H1 (cell line): ENCODE measurements at regions not wholly inside any gene's neighbourhood (a gene's known extent, or its start where the extent isn't known, plus 50 kb on each side); places are given as distances from the start of the nearest gene placed in this dataset.

Experiments used
- CTCF ChIA-PET: fragments of 300-600 bp; sonication (Branson Sonifier 250); formaldehyde crosslinking; loops from one replicate; lab custom pipeline; 2021; ENCODE audit not compliant: partially characterized antibody; lab: Charles Lee
- POLR2A ChIA-PET: fragments of 300-600 bp; sonication (Branson Sonifier 250); formaldehyde crosslinking; loops from one replicate; lab custom pipeline; 2021; ENCODE audit warnings: inconsistent platforms; ENCODE audit not compliant: partially characterized antibody; lab: Charles Lee
- DNase-seq, 2 experiments: peaks; one replicate each; pipeline versions ENCODE4 v3.0.0 to v3.0.0-alpha.2; 2010 to 2022; ENCODE audit warnings: low spot score in 2 of 2, low read depth in 1 of 2, mixed read lengths in 1 of 2
- FAIRE-seq: peaks from 2 replicates; lab custom pipeline; 2011; peaks lifted over from hg19 to GRCh38; lab: Jason Lieb, UNC
- H2AFZ ChIP-seq: 2 replicates; pipeline ENCODE4 v1.8.1; 2012; ENCODE audit warnings: low read length, inconsistent platforms
- H2AK5ac ChIP-seq: 2 replicates; pipeline ENCODE4 v1.6.1; 2013; ENCODE audit warnings: low read depth, low read length
- H2BK120ac ChIP-seq: replicated peaks from 2 replicates; pipeline ENCODE3; 2013; ENCODE audit warnings: low read depth, low read length, inconsistent platforms
- H2BK12ac ChIP-seq: 2 replicates; pipeline ENCODE4 v1.6.1; 2013; ENCODE audit warnings: low read depth, low read length
- H2BK15ac ChIP-seq: 2 replicates; pipeline ENCODE4 v1.6.1; 2013; ENCODE audit warnings: low read length
- H2BK20ac ChIP-seq: 2 replicates; pipeline ENCODE4 v1.6.1; 2013; ENCODE audit warnings: low read length
- H2BK5ac ChIP-seq: 2 replicates; pipeline ENCODE4 v1.6.1; 2013; ENCODE audit warnings: low read depth, low read length
- H3K14ac ChIP-seq: 2 replicates; pipeline ENCODE4 v1.6.1; 2013; ENCODE audit warnings: inconsistent platforms; ENCODE audit not compliant: insufficient read length
- H3K18ac ChIP-seq: 2 replicates; pipeline ENCODE4 v1.6.1; 2013; ENCODE audit warnings: low read length; ENCODE audit errors: extremely low read depth
- H3K23ac ChIP-seq: 2 replicates; pipeline ENCODE4 v1.6.1; 2013; ENCODE audit warnings: inconsistent platforms; ENCODE audit not compliant: insufficient read length
- H3K23me2 ChIP-seq: 2 replicates; pipeline ENCODE4 v1.6.1; 2013; ENCODE audit warnings: low read depth, low read length
- H3K27ac ChIP-seq: 2 replicates; pipeline ENCODE4 v1.6.1; 2011; ENCODE audit warnings: low read depth, low read length, inconsistent platforms
- H3K27me3 ChIP-seq, 4 experiments: replicated peaks in 1 of 4; 1 replicate in 1 of 4; 2 replicates in 3 of 4; pipeline versions ENCODE4 v1.6.1 to v1.8.1; 2011 to 2013; ENCODE audit warnings: low read length in 3 of 4, mild to moderate bottlenecking in 3 of 4, inconsistent platforms in 2 of 4, mixed read lengths in 2 of 4, moderate library complexity in 1 of 4; ENCODE audit not compliant: control insufficient read depth in 3 of 4, insufficient read depth in 3 of 4; ENCODE audit errors: extremely low read depth in 1 of 4
- H3K36me3 ChIP-seq, 4 experiments: 2 replicates each; pipeline versions ENCODE4 v1.6.1 to v1.8.1; 2011 to 2013; ENCODE audit warnings: mild to moderate bottlenecking in 4 of 4, low read length in 3 of 4, moderate library complexity in 2 of 4, control low read depth in 1 of 4, inconsistent platforms in 1 of 4; ENCODE audit not compliant: insufficient read depth in 4 of 4, control insufficient read depth in 2 of 4
- H3K4ac ChIP-seq: replicated peaks from 2 replicates; pipeline ENCODE3; 2013; ENCODE audit warnings: low read length, low read depth, mixed read lengths, inconsistent platforms; ENCODE audit not compliant: insufficient read length
- H3K4me1 ChIP-seq, 4 experiments: replicated peaks in 1 of 4; 1 replicate in 1 of 4; 2 replicates in 3 of 4; pipeline versions ENCODE4 v1.6.1 to v1.8.1; 2011 to 2013; ENCODE audit warnings: low read length in 3 of 4, inconsistent platforms in 2 of 4, mixed read lengths in 1 of 4; ENCODE audit not compliant: insufficient read depth in 4 of 4, control insufficient read depth in 3 of 4
- H3K4me2 ChIP-seq, 2 experiments: 2 replicates each; pipeline versions ENCODE4 v1.6.1 to v1.8.1; 2011 to 2013; ENCODE audit warnings: low read depth in 2 of 2, low read length in 2 of 2, control low read depth in 1 of 2, inconsistent platforms in 1 of 2, mild to moderate bottlenecking in 1 of 2; ENCODE audit not compliant: insufficient read depth in 1 of 2
- H3K4me3 ChIP-seq, 4 experiments: fragments of 200-600, 300-600 bp in 1 of 4; sonication (generic), shearing (Covaris generic), sonication (Bioruptor Twin) in 1 of 4; 2 replicates each; pipeline versions ENCODE4 v1.5.1 to v1.8.1; 2011 to 2016; ENCODE audit warnings: low read length in 4 of 4, low read depth in 3 of 4, control low read depth in 2 of 4, inconsistent platforms in 2 of 4, mild to moderate bottlenecking in 2 of 4, mixed read lengths in 1 of 4, moderate library complexity in 1 of 4; ENCODE audit not compliant: insufficient read depth in 2 of 4; ENCODE audit errors: extremely low read depth in 1 of 4
- H3K56ac ChIP-seq: replicated peaks from 2 replicates; pipeline ENCODE3; 2013; ENCODE audit warnings: low read depth, mild to moderate bottlenecking, mixed read lengths, low read length, inconsistent platforms; ENCODE audit not compliant: insufficient read length
- H3K79me1 ChIP-seq: 2 replicates; pipeline ENCODE4 v1.6.1; 2013; ENCODE audit warnings: low read depth, low read length, control low read depth
- H3K79me2 ChIP-seq, 2 experiments: 2 replicates each; pipeline versions ENCODE4 v1.6.1 to v1.8.1; 2012 to 2013; ENCODE audit warnings: low read length in 2 of 2, mild to moderate bottlenecking in 2 of 2, inconsistent platforms in 1 of 2; ENCODE audit not compliant: insufficient read depth in 2 of 2, control insufficient read depth in 1 of 2
- H3K9ac ChIP-seq, 4 experiments: replicated peaks in 1 of 4; 1 replicate in 1 of 4; 2 replicates in 3 of 4; pipeline versions ENCODE4 v1.6.1 to v1.8.1; 2011 to 2013; ENCODE audit warnings: low read depth in 3 of 4, low read length in 3 of 4, control low read depth in 2 of 4, mild to moderate bottlenecking in 2 of 4, moderate library complexity in 2 of 4, inconsistent platforms in 1 of 4; ENCODE audit errors: extremely low read depth in 1 of 4
- H3K9me3 ChIP-seq, 2 experiments: 2 replicates each; pipeline versions ENCODE4 v1.6.1 to v1.8.1; 2012 to 2013; ENCODE audit warnings: mild to moderate bottlenecking in 2 of 2, moderate library complexity in 2 of 2, control low read depth in 1 of 2, inconsistent platforms in 1 of 2, low read depth in 1 of 2, low read length in 1 of 2, mixed read lengths in 1 of 2; ENCODE audit not compliant: insufficient read depth in 2 of 2
- H4K20me1 ChIP-seq, 2 experiments: replicated peaks in 1 of 2; 2 replicates each; pipeline versions ENCODE3 to v1.8.1; 2011 to 2013; ENCODE audit warnings: inconsistent platforms in 2 of 2, low read length in 2 of 2, mild to moderate bottlenecking in 1 of 2; ENCODE audit not compliant: insufficient read depth in 2 of 2, control insufficient read depth in 1 of 2
- H4K5ac ChIP-seq: 2 replicates; pipeline ENCODE4 v1.6.1; 2013; ENCODE audit warnings: low read length, low read depth, mixed read lengths, inconsistent platforms; ENCODE audit not compliant: insufficient read length
- H4K8ac ChIP-seq: 2 replicates; pipeline ENCODE4 v1.8.0; 2013; ENCODE audit warnings: mild to moderate bottlenecking, moderate library complexity, low read length, inconsistent platforms; ENCODE audit not compliant: insufficient read depth; ENCODE audit errors: extremely low read depth
- H4K91ac ChIP-seq: replicated peaks from 2 replicates; pipeline ENCODE3; 2013; ENCODE audit warnings: low read length, mixed read lengths, inconsistent platforms; ENCODE audit not compliant: insufficient read length
- KDM4A ChIP-seq: IDR thresholded peaks from one replicate; pipeline ENCODE4 v1.7.1; 2012; ENCODE audit warnings: low read depth, mild to moderate bottlenecking, moderate library complexity, low read length, inconsistent platforms; ENCODE audit not compliant: severe bottlenecking
- KDM5A ChIP-seq: fragments of 200-600 bp; IDR thresholded peaks from 2 replicates; pipeline ENCODE4 v1.7.1; 2012; ENCODE audit warnings: mild to moderate bottlenecking, low read length, inconsistent platforms, mixed read lengths
- POLR2AphosphoS5 ChIP-seq: IDR thresholded peaks from 2 replicates; pipeline ENCODE4 v1.6.1; 2011; ENCODE audit warnings: low read depth, low read length
- SIX5 ChIP-seq: IDR thresholded peaks from 2 replicates; pipeline ENCODE4 v1.6.1; 2011; ENCODE audit warnings: mild to moderate bottlenecking, low read depth, low read length
- SP4 ChIP-seq: IDR thresholded peaks from 2 replicates; pipeline ENCODE4 v1.6.1; 2012; ENCODE audit warnings: low read length, inconsistent platforms
- TAF1 ChIP-seq: IDR thresholded peaks from 2 replicates; pipeline ENCODE4 v1.6.1; 2011; ENCODE audit warnings: mild to moderate bottlenecking, low read depth, low read length
- WGBS, 2 experiments: shearing (Covaris generic) in 1 of 2; methylation state at CpG; one replicate each; pipeline versions ENCODE4 v1.1.6 to v1.1.7; 2013 to 2015; ENCODE audit warnings: low lambda C conversion rate in 2 of 2, mixed read lengths in 2 of 2, inconsistent platforms in 1 of 2, low coverage in 1 of 2, missing lambda C conversion rate in 1 of 2; ENCODE audit not compliant: insufficient replicate concordance in 2 of 2, insufficient coverage in 1 of 2, insufficient read length in 1 of 2; ENCODE audit errors: extremely low coverage in 1 of 2, missing lambda C conversion rate in 1 of 2; 5-methylcytosine and 5-hydroxymethylcytosine counted together

DNA sequence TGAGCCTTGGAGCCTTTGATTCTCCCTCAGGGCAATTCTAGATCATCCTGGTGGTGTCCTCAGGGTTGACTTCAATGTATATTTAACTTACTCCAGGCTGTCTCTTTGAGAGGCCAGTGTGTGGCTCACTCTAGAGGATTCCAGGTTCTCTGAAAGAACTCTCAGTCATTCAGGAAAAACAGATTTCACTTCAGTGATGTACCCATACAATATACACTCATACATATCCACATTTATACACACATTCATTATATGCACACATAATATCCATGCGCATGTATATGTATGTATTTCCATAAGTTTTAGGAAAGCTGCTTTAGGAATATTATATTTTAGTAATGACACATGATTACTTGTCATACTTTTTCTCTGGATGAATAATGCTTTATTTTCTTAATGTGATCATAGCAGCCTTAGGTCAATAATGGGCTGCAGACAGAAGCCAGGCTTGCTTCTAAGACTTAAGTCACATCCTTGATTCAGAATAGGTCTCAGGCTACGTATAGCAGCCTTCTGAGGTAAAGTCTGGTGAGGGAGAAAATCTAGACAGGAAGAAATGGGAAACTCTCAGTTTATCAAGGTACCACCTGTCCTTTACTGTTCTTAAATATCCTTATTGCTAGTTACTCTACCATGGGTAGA lies 397.0 kb downstream of the GPAT3 start:
- no peak overlapping the region for H2BK120ac ChIP-seq
- H3K4me2 ChIP-seq: no peak overlapping the region
- no peak overlapping the region for H2BK15ac ChIP-seq
- H3K23me2 ChIP-seq: no peaks in the 10 kb centered on the region
- no peak overlapping the region for H3K14ac ChIP-seq
- H4K8ac ChIP-seq: no peak overlapping the region
- H3K27me3 ChIP-seq: no peaks in the 10 kb centered on the region
- H3K4ac ChIP-seq: no peak overlapping the region
- no peaks in the 10 kb centered on the region for H3K9me3 ChIP-seq
- no peak overlapping the region for H3K27ac ChIP-seq
- no peak overlapping the region for H2BK20ac ChIP-seq
- no peak overlapping the region for H3K4me3 ChIP-seq
- no peaks in the 10 kb centered on the region for H3K79me1 ChIP-seq
- H3K79me2 ChIP-seq: no peaks in the 10 kb centered on the region
- no peak overlapping the region for H4K91ac ChIP-seq
- no peak overlapping the region for H2AFZ ChIP-seq
- no peak overlapping the region for H3K18ac ChIP-seq
- H4K20me1 ChIP-seq: no peaks in the 10 kb centered on the region
- H3K56ac ChIP-seq: no peak overlapping the region
- ChIA-PET POLR2A (no interaction called here), CTCF (no interaction called here)
- no peak overlapping the region for H3K9ac ChIP-seq
- DNase-seq: no peak
- no peak overlapping the region for H2BK5ac ChIP-seq
- no peaks in the 10 kb centered on the region for H3K4me1 ChIP-seq
- H2AK5ac ChIP-seq: no peak overlapping the region
- H4K5ac ChIP-seq: no peak overlapping the region
- H3K36me3 ChIP-seq: no peaks in the 10 kb centered on the region
- H3K23ac ChIP-seq: no peak overlapping the region
- FAIRE-seq: no peak
- H2BK12ac ChIP-seq: no peak overlapping the region
- 89% methylated on average over 2 of the region's 2 CpGs; no CpG with 5 or more reads in 1 of the 2 experiments for WGBS, 2 experiments
- no peak for TF ChIP-seq TAF1
- no peak for TF ChIP-seq SIX5
- no peak for TF ChIP-seq POLR2AphosphoS5
- no peak for TF ChIP-seq KDM5A
- no peak for TF ChIP-seq SP4
- TF ChIP-seq KDM4A: no peak
